Fibroblast of lung (primary cell): ENCODE measurements at regions not wholly inside any gene's neighbourhood (a gene's known extent, or its start where the extent isn't known, plus 50 kb on each side); places are given as distances from the start of the nearest gene placed in this dataset.

Source experiments
- EZH2 ChIP-seq: IDR thresholded peaks from 2 replicates; pipeline ENCODE4 v1.5.1; 2012; ENCODE audit warnings: low read length, control low read depth, mild to moderate bottlenecking; ENCODE audit errors: missing control alignments
- TF ChIP-seq, protein P1 (sequence below), 2 donors: IDR thresholded peaks in 1 of 2; conservative IDR thresholded peaks in 1 of 2; 1 replicate in 1 of 2; 2 replicates in 1 of 2; pipeline ENCODE4 v1.5.1; 2011 to 2012; ENCODE audit warnings: low read length in 2 of 2, control low read depth in 1 of 2, inconsistent platforms in 1 of 2, low read depth in 1 of 2, mild to moderate bottlenecking in 1 of 2

- TF ChIP-seq, protein P1, sequence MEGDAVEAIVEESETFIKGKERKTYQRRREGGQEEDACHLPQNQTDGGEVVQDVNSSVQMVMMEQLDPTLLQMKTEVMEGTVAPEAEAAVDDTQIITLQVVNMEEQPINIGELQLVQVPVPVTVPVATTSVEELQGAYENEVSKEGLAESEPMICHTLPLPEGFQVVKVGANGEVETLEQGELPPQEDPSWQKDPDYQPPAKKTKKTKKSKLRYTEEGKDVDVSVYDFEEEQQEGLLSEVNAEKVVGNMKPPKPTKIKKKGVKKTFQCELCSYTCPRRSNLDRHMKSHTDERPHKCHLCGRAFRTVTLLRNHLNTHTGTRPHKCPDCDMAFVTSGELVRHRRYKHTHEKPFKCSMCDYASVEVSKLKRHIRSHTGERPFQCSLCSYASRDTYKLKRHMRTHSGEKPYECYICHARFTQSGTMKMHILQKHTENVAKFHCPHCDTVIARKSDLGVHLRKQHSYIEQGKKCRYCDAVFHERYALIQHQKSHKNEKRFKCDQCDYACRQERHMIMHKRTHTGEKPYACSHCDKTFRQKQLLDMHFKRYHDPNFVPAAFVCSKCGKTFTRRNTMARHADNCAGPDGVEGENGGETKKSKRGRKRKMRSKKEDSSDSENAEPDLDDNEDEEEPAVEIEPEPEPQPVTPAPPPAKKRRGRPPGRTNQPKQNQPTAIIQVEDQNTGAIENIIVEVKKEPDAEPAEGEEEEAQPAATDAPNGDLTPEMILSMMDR (conservative IDR thresholded peaks at IDR 0.05 in 1 of 2, IDR thresholded peaks at IDR 0.05 in 1 of 2; ENCODE audit: low read depth in 1 of 2, low read length in 2 of 2), result no peak
- no peak for TF ChIP-seq EZH2
Measured at GRCh38 chr5:36502608-36503007, 103.8 kb upstream of the SLC1A3 start.
